Fibroblast of the aortic adventitia (primary cell): ENCODE measurements at regions not wholly inside any gene's neighbourhood (a gene's known extent, or its start where the extent isn't known, plus 50 kb on each side); places are given as distances from the start of the nearest gene placed in this dataset.

ENCODE experiments used
- DNase-seq: peaks from one replicate; pipeline ENCODE4 v3.0.0-alpha.2; 2010; ENCODE audit warnings: low read depth
- H3K4me3 ChIP-seq: 2 replicates; pipeline ENCODE4 v1.5.1; 2011; ENCODE audit warnings: low read depth, mild to moderate bottlenecking, control low read depth, low read length, moderate library complexity
- CTCF ChIP-seq: IDR thresholded peaks from 2 replicates; pipeline ENCODE4 v1.5.1; 2011; ENCODE audit warnings: mild to moderate bottlenecking, low read length, control low read depth, inconsistent platforms; ENCODE audit not compliant: insufficient read depth

- no peak overlapping the region for H3K4me3 ChIP-seq
- peak; percentile 68 for TF ChIP-seq CTCF
Observed at GRCh38 chrX:30971774-30972603, 82.9 kb upstream of the TAB3 start.

GRCh38 chrX:30967516-30967915, 78.5 kb upstream of the TAB3 start:
- no peak for TF ChIP-seq CTCF
- no peak overlapping the region for H3K4me3 ChIP-seq
- no peak for DNase-seq

More at GRCh38 chrX:30971774-30972603, 82.9 kb upstream of the TAB3 start:
- peak; percentile 47 for DNase-seq

DNA sequence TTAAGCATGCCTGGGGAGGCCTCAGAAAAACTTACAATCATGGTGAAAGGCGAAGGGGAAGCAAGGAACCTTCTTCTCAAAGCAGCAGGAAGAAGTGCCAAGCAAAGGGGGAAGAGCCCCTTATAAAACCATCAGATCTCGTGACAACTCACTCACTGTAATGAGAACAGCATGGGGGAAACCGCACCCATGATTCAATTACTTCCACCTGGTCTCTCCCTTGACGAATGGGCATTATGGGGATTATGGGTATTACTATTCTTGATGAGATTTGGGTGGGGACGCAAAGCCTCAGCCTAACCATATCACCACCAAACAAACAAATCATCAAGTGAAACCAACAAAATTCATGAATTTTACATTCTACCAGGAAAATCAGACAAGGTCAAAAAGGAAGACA, 76.7 kb upstream of the TAB3 start:
- H3K4me3 ChIP-seq = no peak overlapping the region
- DNase-seq = no peak
- TF ChIP-seq CTCF = no peak

- TF ChIP-seq CTCF = no peak
- DNase-seq = no peak
Observed at GRCh38 chrX:30961387-30962174, 72.5 kb upstream of the TAB3 start.

GRCh38 chrX:30957753-30958152, 68.7 kb upstream of the TAB3 start:
- DNase-seq = peak; percentile 46
- no peak for TF ChIP-seq CTCF
- no peak overlapping the region for H3K4me3 ChIP-seq

More at GRCh38 chrX:30961387-30962174, 72.5 kb upstream of the TAB3 start:
- H3K4me3 ChIP-seq = no peak overlapping the region

DNA sequence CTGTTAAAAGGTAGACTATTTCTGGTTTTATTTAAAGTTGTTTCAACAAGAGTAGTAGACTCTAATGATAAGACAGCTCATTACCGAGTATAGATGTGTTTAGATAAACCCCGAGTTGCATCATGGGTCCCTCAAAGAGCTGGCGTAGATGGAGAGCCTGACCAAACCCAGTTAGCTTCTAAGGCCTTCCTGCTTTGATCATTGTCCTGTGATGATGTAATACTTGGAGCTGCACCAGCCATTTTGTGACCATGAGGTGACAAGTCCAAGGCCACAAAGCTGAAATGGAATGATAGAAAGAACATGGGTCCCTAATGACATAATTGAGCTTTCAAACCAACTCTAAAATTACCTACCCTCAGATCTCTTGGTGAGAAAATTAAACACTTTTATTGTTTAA, 66.6 kb upstream of the TAB3 start:
- H3K4me3 ChIP-seq = no peak overlapping the region
- DNase-seq = no peak
- TF ChIP-seq CTCF = no peak
